ENCODE measurements at regions not wholly inside any gene's neighbourhood (a gene's known extent, or its start where the extent isn't known, plus 50 kb on each side); places are given as distances from the start of the nearest gene placed in this dataset.

GRCh38 chr22:48834404-48834803 lies 993.3 kb downstream of the BRD1 start:
- DNase-seq (no peak), ATAC-seq (no peak)
- Histone ChIP-seq H3K9ac (ENCODE audit: low read length) (no peak overlapping the region), H3K36me3 (ENCODE audit: low read depth, low read length) (no peaks in the 10 kb centered on the region), H3F3A (ENCODE audit: low read length, unreplicated experiment) (no peaks in the 10 kb centered on the region), H3K27ac (ENCODE audit: low read length) (no peak overlapping the region), H3K9me2 (replicated peaks; ENCODE audit: low read length) (no peaks in the 10 kb centered on the region), H4K20me1 (ENCODE audit: low read length) (no peaks in the 10 kb centered on the region), H3K4me3 (ENCODE audit: low read length) (no peak overlapping the region), H3K9me3 (ENCODE audit: low read length) (no peaks in the 10 kb centered on the region; the same call in 1 of the 2 replicates), H3K4me2 (ENCODE audit: low read length) (no peak overlapping the region), H2AFZ (ENCODE audit: low read length) (no peak overlapping the region), H3K27me3 (ENCODE audit: low read length) (no peaks in the 10 kb centered on the region), H3K79me2 (ENCODE audit: low read length) (no peaks in the 10 kb centered on the region), H3K4me1 (ENCODE audit: insufficient read depth, low read length) (no peaks in the 10 kb centered on the region)
- ChIA-PET POLR2A (ENCODE audit: unreplicated experiment) (no interaction called here), CTCF (no interaction called here)
- BruUV-seq (replicated peaks): no TSS peak
- intact Hi-C loops (cut with micrococcal nuclease): no loop called here
- TF ChIP-seq EZH2phosphoT487 (IDR thresholded peaks at IDR 0.05; ENCODE audit: borderline replicate concordance, low read length) (no peak), EZH2 (IDR thresholded peaks at IDR 0.05; ENCODE audit: low read length, unreplicated experiment) (no peak)
- TF ChIP-seq, protein P1, sequence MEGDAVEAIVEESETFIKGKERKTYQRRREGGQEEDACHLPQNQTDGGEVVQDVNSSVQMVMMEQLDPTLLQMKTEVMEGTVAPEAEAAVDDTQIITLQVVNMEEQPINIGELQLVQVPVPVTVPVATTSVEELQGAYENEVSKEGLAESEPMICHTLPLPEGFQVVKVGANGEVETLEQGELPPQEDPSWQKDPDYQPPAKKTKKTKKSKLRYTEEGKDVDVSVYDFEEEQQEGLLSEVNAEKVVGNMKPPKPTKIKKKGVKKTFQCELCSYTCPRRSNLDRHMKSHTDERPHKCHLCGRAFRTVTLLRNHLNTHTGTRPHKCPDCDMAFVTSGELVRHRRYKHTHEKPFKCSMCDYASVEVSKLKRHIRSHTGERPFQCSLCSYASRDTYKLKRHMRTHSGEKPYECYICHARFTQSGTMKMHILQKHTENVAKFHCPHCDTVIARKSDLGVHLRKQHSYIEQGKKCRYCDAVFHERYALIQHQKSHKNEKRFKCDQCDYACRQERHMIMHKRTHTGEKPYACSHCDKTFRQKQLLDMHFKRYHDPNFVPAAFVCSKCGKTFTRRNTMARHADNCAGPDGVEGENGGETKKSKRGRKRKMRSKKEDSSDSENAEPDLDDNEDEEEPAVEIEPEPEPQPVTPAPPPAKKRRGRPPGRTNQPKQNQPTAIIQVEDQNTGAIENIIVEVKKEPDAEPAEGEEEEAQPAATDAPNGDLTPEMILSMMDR (conservative IDR thresholded peaks at IDR 0.05; ENCODE audit: low read depth, low read length): no peak

GRCh38 chr22:48832592-48832991 lies 995.1 kb downstream of the BRD1 start:
- Histone ChIP-seq H3K9me2 (replicated peaks; ENCODE audit: low read length) (no peaks in the 10 kb centered on the region), H3K36me3 (ENCODE audit: low read depth, low read length) (no peaks in the 10 kb centered on the region), H3K27me3 (ENCODE audit: low read length) (no peaks in the 10 kb centered on the region), H3K9me3 (ENCODE audit: low read length) (no peaks in the 10 kb centered on the region; the same call in 1 of the 2 replicates), H3K4me1 (ENCODE audit: insufficient read depth, low read length) (no peaks in the 10 kb centered on the region), H3K27ac (ENCODE audit: low read length) (no peak overlapping the region), H3K79me2 (ENCODE audit: low read length) (no peaks in the 10 kb centered on the region), H4K20me1 (ENCODE audit: low read length) (no peaks in the 10 kb centered on the region), H2AFZ (ENCODE audit: low read length) (no peak overlapping the region), H3K4me2 (ENCODE audit: low read length) (no peak overlapping the region), H3F3A (ENCODE audit: low read length, unreplicated experiment) (no peaks in the 10 kb centered on the region), H3K4me3 (ENCODE audit: low read length) (no peak overlapping the region), H3K9ac (ENCODE audit: low read length) (no peak overlapping the region)
- TF ChIP-seq, protein P1 (conservative IDR thresholded peaks at IDR 0.05; ENCODE audit: low read depth, low read length): no peak
- intact Hi-C loops (cut with micrococcal nuclease): no loop called here
- POLR2A ChIA-PET (ENCODE audit: unreplicated experiment): no interaction called here
- ATAC-seq (no peak), DNase-seq (no peak)
- no TSS peak for BruUV-seq (replicated peaks)
- CTCF ChIA-PET: no interaction called here

DNA sequence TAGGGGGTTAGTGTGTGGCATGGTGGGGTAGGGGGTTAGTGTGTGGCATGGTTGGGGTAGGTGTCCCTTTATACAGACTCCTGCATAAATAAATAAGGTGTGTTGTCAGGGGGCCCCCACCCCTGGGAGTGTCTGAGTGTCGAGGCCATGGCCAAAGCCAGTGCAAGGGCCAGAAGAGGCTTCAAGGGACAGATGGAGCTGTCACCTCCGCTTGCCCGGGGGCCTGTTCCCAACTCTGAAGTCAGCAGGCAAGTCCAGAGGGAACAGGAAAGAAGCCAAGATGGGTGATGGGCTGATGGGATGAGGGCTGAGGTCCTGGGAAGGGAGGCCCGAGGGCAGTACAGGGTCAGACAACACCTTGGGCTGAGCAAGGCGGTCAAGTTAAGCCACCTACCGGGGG lies 997.8 kb downstream of the BRD1 start:
- ATAC-seq: no peak
- no peaks in the 10 kb centered on the region for H3K36me3 ChIP-seq (ENCODE audit: low read depth, low read length)
- ChIA-PET CTCF (no interaction called here), POLR2A (ENCODE audit: unreplicated experiment) (no interaction called here)
- no peaks in the 10 kb centered on the region for H3K4me1 ChIP-seq (ENCODE audit: insufficient read depth, low read length)
- no peak overlapping the region for H3K27ac ChIP-seq (ENCODE audit: low read length)
- no peaks in the 10 kb centered on the region for H3K9me2 ChIP-seq (replicated peaks; ENCODE audit: low read length)
- no peak overlapping the region for H3K4me3 ChIP-seq (ENCODE audit: low read length)
- DNase-seq: no peak
- intact Hi-C loops (cut with micrococcal nuclease): no loop called here
- no TSS peak for BruUV-seq (replicated peaks)
- no peaks in the 10 kb centered on the region for H4K20me1 ChIP-seq (ENCODE audit: low read length)
- TF ChIP-seq EZH2 (IDR thresholded peaks at IDR 0.05; ENCODE audit: low read length, unreplicated experiment) (no peak), EZH2phosphoT487 (IDR thresholded peaks at IDR 0.05; ENCODE audit: borderline replicate concordance, low read length) (no peak)
- TF ChIP-seq, protein P1 (conservative IDR thresholded peaks at IDR 0.05; ENCODE audit: low read depth, low read length): no peak
- H3F3A ChIP-seq (ENCODE audit: low read length, unreplicated experiment): no peaks in the 10 kb centered on the region
- no peaks in the 10 kb centered on the region; the same call in 1 of the 2 replicates for H3K9me3 ChIP-seq (ENCODE audit: low read length)
- H3K27me3 ChIP-seq (ENCODE audit: low read length): no peaks in the 10 kb centered on the region
- H3K79me2 ChIP-seq (ENCODE audit: low read length): no peaks in the 10 kb centered on the region
- H3K4me2 ChIP-seq (ENCODE audit: low read length): no peak overlapping the region
- no peak overlapping the region for H3K9ac ChIP-seq (ENCODE audit: low read length)
- no peak overlapping the region for H2AFZ ChIP-seq (ENCODE audit: low read length)

Data from PC-3 (cell line).